Neural cell (in vitro differentiated cells): ENCODE measurements at regions not wholly inside any gene's neighbourhood (a gene's known extent, or its start where the extent isn't known, plus 50 kb on each side); places are given as distances from the start of the nearest gene placed in this dataset.

Experiments used
- H2AFZ ChIP-seq: fragments of 200-600, 300-800 bp; sonication (generic), shearing (Covaris generic); 2 replicates; pipeline ENCODE4 v1.6.0; 2014; ENCODE audit warnings: low read depth, mild to moderate bottlenecking, antibody characterized with exemption, low read length, moderate library complexity
- H3F3A ChIP-seq: fragments of 200-600 bp; shearing (Covaris generic); 2 replicates; pipeline ENCODE4 v1.6.1; 2016; ENCODE audit warnings: mild to moderate bottlenecking, moderate library complexity, mixed read lengths, antibody characterized with exemption, low read length; ENCODE audit not compliant: insufficient read depth, poor library complexity, severe bottlenecking
- H3K27ac ChIP-seq: fragments of 200-600, 300-800 bp; sonication (generic), shearing (Covaris generic); 2 replicates; pipeline ENCODE4 v1.5.1; 2014; ENCODE audit warnings: mild to moderate bottlenecking, low read length, moderate library complexity
- H3K27me3 ChIP-seq: fragments of 300-800, 200-600 bp; sonication (generic), shearing (Covaris generic); 2 replicates; pipeline ENCODE4 v1.6.0; 2014; ENCODE audit warnings: mild to moderate bottlenecking, low read depth, low read length, moderate library complexity; ENCODE audit not compliant: insufficient read depth
- H3K36me3 ChIP-seq: fragments of 300-800, 200-600 bp; sonication (generic), shearing (Covaris generic); 2 replicates; pipeline ENCODE4 v1.5.1; 2014; ENCODE audit warnings: mild to moderate bottlenecking, antibody characterized with exemption, low read length, moderate library complexity; ENCODE audit not compliant: insufficient read depth
- H3K4me2 ChIP-seq: fragments of 300-800, 200-600 bp; sonication (generic), shearing (Covaris generic); 2 replicates; pipeline ENCODE4 v1.6.0; 2014; ENCODE audit warnings: mild to moderate bottlenecking, low read length
- H3K4me3 ChIP-seq: fragments of 300-800, 200-600 bp; sonication (generic), shearing (Covaris generic); 2 replicates; pipeline ENCODE4 v1.5.1; 2014; ENCODE audit warnings: mild to moderate bottlenecking, low read length, moderate library complexity
- H3K79me2 ChIP-seq: fragments of 200-600 bp; shearing (Covaris generic); replicated peaks from 2 replicates; pipeline ENCODE4 v1.6.0; 2014; ENCODE audit warnings: mild to moderate bottlenecking, low read length, moderate library complexity; ENCODE audit not compliant: insufficient read depth
- H3K9ac ChIP-seq: fragments of 300-800, 200-600 bp; sonication (generic), shearing (Covaris generic); 2 replicates; pipeline ENCODE4 v1.6.1; 2016; ENCODE audit warnings: mild to moderate bottlenecking, low read length, mixed read lengths
- H3K9me2 ChIP-seq: fragments of 200-600 bp; shearing (Covaris generic); 2 replicates; pipeline ENCODE4 v1.6.1; 2016; ENCODE audit warnings: mild to moderate bottlenecking, low read length, mixed read lengths; ENCODE audit not compliant: insufficient read depth
- H3K9me3 ChIP-seq: fragments of 200-600, 300-800 bp; sonication (generic), shearing (Covaris generic); 2 replicates; pipeline ENCODE4 v1.6.1; 2016; ENCODE audit warnings: mild to moderate bottlenecking, mixed run types, low read length, moderate library complexity, mixed read lengths
- H4K20me1 ChIP-seq: fragments of 200-600 bp; shearing (Covaris generic); 2 replicates; pipeline ENCODE4 v1.6.1; 2016; ENCODE audit warnings: mild to moderate bottlenecking, mixed run types; ENCODE audit not compliant: insufficient read depth
- EP300 ChIP-seq: fragments of 450-650 bp; conservative IDR thresholded peaks from 2 replicates; pipeline ENCODE4 v1.6.1; 2014; ENCODE audit warnings: antibody characterized with exemption, mild to moderate bottlenecking, moderate library complexity; ENCODE audit not compliant: poor library complexity, severe bottlenecking
- EZH2 ChIP-seq: fragments of 200-600, 300-800 bp; shearing (Covaris generic), sonication (generic); IDR thresholded peaks from 2 replicates; pipeline ENCODE4 v1.6.1; 2014; ENCODE audit warnings: antibody characterized with exemption, low read length, borderline replicate concordance, mild to moderate bottlenecking; ENCODE audit not compliant: insufficient read depth, poor library complexity, severe bottlenecking
- MXI1 ChIP-seq: fragments of 450-650 bp; conservative IDR thresholded peaks from 2 replicates; pipeline ENCODE4 v1.6.1; 2014; ENCODE audit warnings: antibody characterized with exemption, mild to moderate bottlenecking; ENCODE audit not compliant: poor library complexity, severe bottlenecking
- POLR2AphosphoS5 ChIP-seq: IDR thresholded peaks from 2 replicates; pipeline ENCODE4 v1.6.1; 2012
- RAD21 ChIP-seq: fragments of 450-650 bp; conservative IDR thresholded peaks from 2 replicates; pipeline ENCODE4 v1.6.1; 2014; ENCODE audit warnings: antibody characterized with exemption, mild to moderate bottlenecking, moderate library complexity
- REST ChIP-seq: IDR thresholded peaks from 2 replicates; pipeline ENCODE4 v1.6.1; 2012; ENCODE audit warnings: borderline replicate concordance
- SMC3 ChIP-seq: fragments of 450-650 bp; conservative IDR thresholded peaks from 2 replicates; pipeline ENCODE4 v1.6.1; 2014; ENCODE audit warnings: antibody characterized with exemption, mild to moderate bottlenecking, moderate library complexity; ENCODE audit not compliant: poor library complexity
- TAF1 ChIP-seq: IDR thresholded peaks from 2 replicates; pipeline ENCODE4 v1.6.1; 2012; ENCODE audit warnings: low read depth
- TF ChIP-seq, protein P1 (sequence below): fragments of 450-650 bp; IDR thresholded peaks from 2 replicates; pipeline ENCODE4 v1.5.1; 2014; ENCODE audit warnings: antibody characterized with exemption, mild to moderate bottlenecking, moderate library complexity; ENCODE audit not compliant: poor library complexity, severe bottlenecking

DNA sequence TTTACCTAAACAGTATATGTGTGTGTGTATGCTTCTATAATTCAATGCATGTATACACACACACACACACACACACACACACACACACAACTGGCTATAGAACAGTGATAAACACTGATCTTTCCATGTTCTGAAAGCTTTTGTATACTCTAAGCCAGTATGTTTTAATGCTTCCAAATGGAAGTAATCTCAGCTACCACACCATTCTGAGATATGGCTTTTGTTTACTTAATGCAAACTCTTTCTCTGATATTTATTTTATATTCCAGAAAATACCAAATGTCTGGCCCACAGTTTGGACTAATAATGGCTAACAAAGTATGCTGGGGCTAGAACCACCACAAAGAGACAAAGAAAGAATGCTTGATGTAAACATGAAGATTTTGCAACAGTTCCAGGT is 199.4 kb upstream of the ARHGEF26 start:
- H3K79me2 ChIP-seq = no peaks in the 10 kb centered on the region
- no peak overlapping the region for H3K4me2 ChIP-seq
- no peaks in the 10 kb centered on the region for H3K9me3 ChIP-seq
- TF ChIP-seq MXI1 = no peak
- TF ChIP-seq SMC3 = no peak
- TF ChIP-seq RAD21 = no peak
- TF ChIP-seq EP300 = no peak
- TF ChIP-seq EZH2 = no peak
- no peak for TF ChIP-seq REST
- TF ChIP-seq TAF1 = no peak
- TF ChIP-seq POLR2AphosphoS5 = no peak
- TF ChIP-seq, protein P1, sequence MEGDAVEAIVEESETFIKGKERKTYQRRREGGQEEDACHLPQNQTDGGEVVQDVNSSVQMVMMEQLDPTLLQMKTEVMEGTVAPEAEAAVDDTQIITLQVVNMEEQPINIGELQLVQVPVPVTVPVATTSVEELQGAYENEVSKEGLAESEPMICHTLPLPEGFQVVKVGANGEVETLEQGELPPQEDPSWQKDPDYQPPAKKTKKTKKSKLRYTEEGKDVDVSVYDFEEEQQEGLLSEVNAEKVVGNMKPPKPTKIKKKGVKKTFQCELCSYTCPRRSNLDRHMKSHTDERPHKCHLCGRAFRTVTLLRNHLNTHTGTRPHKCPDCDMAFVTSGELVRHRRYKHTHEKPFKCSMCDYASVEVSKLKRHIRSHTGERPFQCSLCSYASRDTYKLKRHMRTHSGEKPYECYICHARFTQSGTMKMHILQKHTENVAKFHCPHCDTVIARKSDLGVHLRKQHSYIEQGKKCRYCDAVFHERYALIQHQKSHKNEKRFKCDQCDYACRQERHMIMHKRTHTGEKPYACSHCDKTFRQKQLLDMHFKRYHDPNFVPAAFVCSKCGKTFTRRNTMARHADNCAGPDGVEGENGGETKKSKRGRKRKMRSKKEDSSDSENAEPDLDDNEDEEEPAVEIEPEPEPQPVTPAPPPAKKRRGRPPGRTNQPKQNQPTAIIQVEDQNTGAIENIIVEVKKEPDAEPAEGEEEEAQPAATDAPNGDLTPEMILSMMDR = no peak
- H4K20me1 ChIP-seq = no peaks in the 10 kb centered on the region
- no peak overlapping the region for H3K9ac ChIP-seq
- no peak overlapping the region for H3K27ac ChIP-seq
- no peaks in the 10 kb centered on the region for H3K36me3 ChIP-seq
- no peak overlapping the region for H3K4me3 ChIP-seq
- no peaks in the 10 kb centered on the region for H3K27me3 ChIP-seq
- H3K9me2 ChIP-seq = no peaks in the 10 kb centered on the region
- H3F3A ChIP-seq = no peaks in the 10 kb centered on the region
- H2AFZ ChIP-seq = no peak overlapping the region

DNA sequence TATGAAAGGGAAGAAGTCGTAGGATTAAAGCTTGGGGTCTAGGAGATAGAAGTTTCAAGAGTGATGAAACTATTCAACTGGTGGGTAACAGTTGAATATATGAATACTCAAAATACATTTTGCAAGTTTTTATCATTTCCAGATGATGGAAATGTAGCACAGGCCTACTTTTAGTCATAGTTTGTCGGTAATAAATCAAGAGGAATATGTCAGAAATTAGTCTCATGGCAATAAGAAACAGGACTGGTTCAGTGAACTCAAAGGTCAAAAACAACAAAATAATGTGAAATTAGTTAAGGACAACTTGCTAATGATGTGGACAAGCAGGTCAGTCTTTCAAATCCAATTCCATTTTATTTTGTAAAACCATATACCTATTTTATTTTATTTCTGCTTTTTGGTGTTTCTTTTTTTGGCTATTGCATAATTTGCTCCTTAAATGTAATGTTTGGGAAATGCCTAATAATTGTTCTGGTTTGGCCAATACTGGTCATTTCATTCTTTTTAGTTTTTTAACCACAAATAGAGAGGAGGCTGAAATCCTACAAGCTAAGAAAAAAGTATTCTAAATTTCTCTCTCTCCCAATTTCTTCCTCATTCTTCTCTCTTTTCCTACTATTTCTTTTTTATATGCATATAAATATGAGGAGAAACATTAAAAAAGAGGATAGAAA is 195.2 kb upstream of the ARHGEF26 start:
- Histone ChIP-seq H3K9me3 (no peaks in the 10 kb centered on the region), H3K9ac (no peak overlapping the region), H3F3A (no peaks in the 10 kb centered on the region), H3K79me2 (no peaks in the 10 kb centered on the region), H2AFZ (no peak overlapping the region), H3K27me3 (no peaks in the 10 kb centered on the region), H3K27ac (no peak overlapping the region), H3K4me3 (no peak overlapping the region), H3K9me2 (no peaks in the 10 kb centered on the region), H3K36me3 (no peaks in the 10 kb centered on the region), H3K4me2 (no peak overlapping the region), H4K20me1 (no peaks in the 10 kb centered on the region)
- TF ChIP-seq, protein P1 = no peak
- TF ChIP-seq EP300 (no peak), SMC3 (no peak), REST (no peak), EZH2 (no peak)
